ENCODE measurements at regions not wholly inside any gene's neighbourhood (a gene's known extent, or its start where the extent isn't known, plus 50 kb on each side); places are given as distances from the start of the nearest gene placed in this dataset.

- no peak for TF ChIP-seq ETS1 (IDR thresholded peaks at IDR 0.05)
- TF ChIP-seq EZH2phosphoT487 (IDR thresholded peaks at IDR 0.05; ENCODE audit: unreplicated experiment) = no peak
Measured at GRCh38 chr2:53450923-53451322, 316.7 kb upstream of the CHAC2 start (continued).

GRCh38 chr2:53448591-53448990 lies 319.0 kb upstream of the CHAC2 start:
- Histone ChIP-seq H3K4me3 (no peak overlapping the region), H3F3A (replicated peaks; ENCODE audit: low read depth) (no peaks in the 10 kb centered on the region), H3K79me2 (replicated peaks; ENCODE audit: insufficient read depth) (no peaks in the 10 kb centered on the region), H2AFZ (peak overlapping the region; percentile 24; the same call in 1 of the 2 replicates), H4K20me1 (replicated peaks; ENCODE audit: insufficient read depth) (no peaks in the 10 kb centered on the region), H3K4me2 (no peak overlapping the region), H3K9me2 (ENCODE audit: insufficient read depth) (peaks cover 9% of the 10 kb centered on the region), H3K4me1 (ENCODE audit: insufficient read depth) (no peaks in the 10 kb centered on the region), H3K27me3 (ENCODE audit: insufficient read depth) (no peaks in the 10 kb centered on the region), H3K36me3 (ENCODE audit: insufficient read depth) (no peaks in the 10 kb centered on the region), H3K27ac (ENCODE audit: low read depth) (no peak overlapping the region)
- Mint-ChIP-seq H3K36me3 (ENCODE audit: low read depth) (no peaks in the 10 kb centered on the region), H3K4me3 (no peak overlapping the region), H3K9me3 (no peaks in the 10 kb centered on the region), H3K27me3 (ENCODE audit: insufficient read depth, low read depth, poor library complexity) (no peaks in the 10 kb centered on the region), H3K4me1 (peaks cover 20% of the 10 kb centered on the region; the same call in 2 of the 3 replicates), H3K27ac (no peak overlapping the region)
- ATAC-seq (no peak), DNase-seq (ENCODE audit: low spot score) (no peak)
- no peak for TF ChIP-seq ETS1 (IDR thresholded peaks at IDR 0.05)
- TF ChIP-seq CTCF (conservative IDR thresholded peaks at IDR 0.05; ENCODE audit: low read depth in 2 of 2) = no peak
- no peak for TF ChIP-seq ZNF114 (CRISPR knock-in tag; IDR thresholded peaks at IDR 0.05)
- no peak for TF ChIP-seq NANOG (IDR thresholded peaks at IDR 0.05; ENCODE audit: borderline replicate concordance)
- TF ChIP-seq EZH2 (IDR thresholded peaks at IDR 0.05; ENCODE audit: low read depth, unreplicated experiment) = no peak
- no peak for TF ChIP-seq CREB1 (CRISPR knock-in tag; IDR thresholded peaks at IDR 0.05; ENCODE audit: low read depth)
- TF ChIP-seq ZNF462 (CRISPR knock-in tag; IDR thresholded peaks at IDR 0.05) = no peak
- no peak for TF ChIP-seq STAT1 (IDR thresholded peaks at IDR 0.05; ENCODE audit: unreplicated experiment)
- no peak for TF ChIP-seq EZH2phosphoT487 (IDR thresholded peaks at IDR 0.05; ENCODE audit: unreplicated experiment)
- TF ChIP-seq ZNF331 (CRISPR knock-in tag; IDR thresholded peaks at IDR 0.05; ENCODE audit: low read depth) = no peak
- no peak for TF ChIP-seq POLR2AphosphoS5 (IDR thresholded peaks at IDR 0.05; ENCODE audit: low read depth)
- no peak for TF ChIP-seq REST (IDR thresholded peaks at IDR 0.05; ENCODE audit: unreplicated experiment)

Measured in GM23338 (cell line).